K562 (cell line): ENCODE measurements at regions not wholly inside any gene's neighbourhood (a gene's known extent, or its start where the extent isn't known, plus 50 kb on each side); places are given as distances from the start of the nearest gene placed in this dataset.

Experiments
- ATAC-seq: fragments of 200-7000 bp; cut with Tn5 transposase; 3 replicates; pipeline ENCODE4 v1.9.1; 2020; ENCODE audit warnings: moderate library complexity
- BruUV-seq: library from RNA; stranded (reverse); fragments of 400-500 nt; replicated peaks from 2 replicates; lab custom pipeline; 2021; lab: Mats Ljungman, UMichigan
- CTCF ChIA-PET: fragments of 300-600 bp; formaldehyde crosslinking; extraction: SDS; loops from one replicate; lab custom pipeline; 2021; ENCODE audit warnings: low intra/inter-chr PET ratio; lab: Yijun Ruan, JAX
- POLR2A ChIA-PET: fragments of 300-600, 350-650 bp; sonication (Branson Sonifier 250); formaldehyde crosslinking; extraction: SDS; loops from one replicate; lab custom pipeline; 2021; ENCODE audit warnings: antibody characterized with exemption, inconsistent platforms; lab: Yijun Ruan, JAX
- DNase-seq, 4 experiments: peaks; one replicate each; pipeline versions ENCODE4 v3.0.0 to v3.0.0-alpha.2; 2011 to 2018; ENCODE audit warnings: low spot score in 3 of 4, mixed read lengths in 3 of 4; ENCODE audit errors: extremely low read depth in 1 of 4
- FAIRE-seq: peaks from 2 replicates; lab custom pipeline; 2011; peaks lifted over from hg19 to GRCh38; lab: Jason Lieb, UNC
- H2AFZ ChIP-seq: 2 replicates; pipeline ENCODE4 v1.6.0; 2011; ENCODE audit warnings: low read depth, low read length, control low read depth, inconsistent platforms
- H3K27ac ChIP-seq: fragments of 200-600 bp; 3 replicates; pipeline ENCODE4 v1.8.0; 2011; ENCODE audit warnings: low read depth, mild to moderate bottlenecking, control low read depth, inconsistent platforms, low read length, moderate library complexity, mixed read lengths; ENCODE audit errors: extremely low read depth
- H3K27me3 ChIP-seq, 2 experiments: fragments of 300-600 bp in 1 of 2; 2 replicates in 1 of 2; 3 replicates in 1 of 2; pipeline versions ENCODE4 v1.6.0 to v1.8.0; 2011; ENCODE audit warnings: inconsistent platforms in 2 of 2, low read length in 2 of 2, mild to moderate bottlenecking in 1 of 2, mixed read lengths in 1 of 2, moderate library complexity in 1 of 2; ENCODE audit not compliant: control insufficient read depth in 2 of 2, insufficient read depth in 2 of 2
- H3K36me3 ChIP-seq: fragments of 300-600 bp; 3 replicates; pipeline ENCODE4 v1.8.0; 2011; ENCODE audit warnings: mild to moderate bottlenecking, low read length, inconsistent platforms; ENCODE audit not compliant: control insufficient read depth, insufficient read depth
- H3K4me1 ChIP-seq, 2 experiments: fragments of 200-600 bp in 1 of 2; replicated peaks in 1 of 2; 2 replicates in 1 of 2; 3 replicates in 1 of 2; pipeline versions ENCODE4 v1.5.1 to v1.8.0; 2011; ENCODE audit warnings: inconsistent platforms in 2 of 2, low read length in 2 of 2, mild to moderate bottlenecking in 1 of 2, mixed read lengths in 1 of 2, moderate library complexity in 1 of 2; ENCODE audit not compliant: control insufficient read depth in 2 of 2, insufficient read depth in 2 of 2
- H3K4me2 ChIP-seq: 2 replicates; pipeline ENCODE4 v1.6.1; 2011; ENCODE audit warnings: low read length, control low read depth, inconsistent platforms, mixed read lengths; ENCODE audit not compliant: insufficient read depth
- H3K4me3 ChIP-seq: fragments of 200-600 bp; sonication (generic), shearing (Covaris generic); 2 replicates; pipeline ENCODE4 v1.5.1; 2016; ENCODE audit warnings: control low read depth, inconsistent platforms
- H3K79me2 ChIP-seq: fragments of 200-600 bp; 3 replicates; pipeline ENCODE4 v1.8.0; 2011; ENCODE audit warnings: low read length, inconsistent platforms; ENCODE audit not compliant: control insufficient read depth, insufficient read depth
- H3K9ac ChIP-seq, 2 experiments: 2 replicates each; pipeline versions ENCODE4 v1.6.0 to v1.6.1; 2011; ENCODE audit warnings: low read depth in 2 of 2, low read length in 2 of 2, control low read depth in 1 of 2, inconsistent platforms in 1 of 2, mild to moderate bottlenecking in 1 of 2, mixed read lengths in 1 of 2; ENCODE audit not compliant: insufficient read depth in 1 of 2
- H3K9me1 ChIP-seq: one replicate; pipeline ENCODE4 v1.6.0; 2011; ENCODE audit warnings: inconsistent platforms, mild to moderate bottlenecking, low read length, moderate library complexity; ENCODE audit not compliant: control insufficient read depth, insufficient read depth
- H3K9me3 ChIP-seq: replicated peaks from 2 replicates; pipeline ENCODE4 v1.5.1; 2011; ENCODE audit warnings: low read depth, low read length, inconsistent platforms; ENCODE audit not compliant: control insufficient read depth, insufficient read depth
- H4K20me1 ChIP-seq: replicated peaks from 2 replicates; pipeline ENCODE4 v1.6.1; 2011; ENCODE audit warnings: low read length, inconsistent platforms, mixed read lengths; ENCODE audit not compliant: control insufficient read depth, insufficient read depth
- E2F5 ChIP-seq: sonication (generic); formaldehyde crosslinking; IDR thresholded peaks from 2 replicates; pipeline ENCODE4 v1.8.0; 2022; ENCODE audit warnings: mild to moderate bottlenecking, missing genetic modification reagents
- FOXK1 ChIP-seq: sonication (generic); formaldehyde crosslinking; IDR thresholded peaks from 2 replicates; pipeline ENCODE4 v1.8.0; 2022; ENCODE audit warnings: missing genetic modification reagents, mild to moderate bottlenecking, borderline replicate concordance
- GATAD2B ChIP-seq: fragments of 450-650 bp; IDR thresholded peaks from 2 replicates; pipeline ENCODE4 v1.6.1; 2017; ENCODE audit warnings: mild to moderate bottlenecking, borderline replicate concordance
- HDAC1 ChIP-seq, 2 experiments: fragments of 450-650 bp; IDR thresholded peaks; 2 replicates each; pipeline ENCODE4 v1.6.1; 2016 to 2017; ENCODE audit warnings: inconsistent platforms in 1 of 2, mild to moderate bottlenecking in 1 of 2, moderate library complexity in 1 of 2
- KDM4B ChIP-seq, 2 experiments: fragments of 450-650 bp in 1 of 2; sonication (generic) in 1 of 2; IDR thresholded peaks; 2 replicates each; pipeline ENCODE4 v1.6.1; 2016 to 2017; ENCODE audit warnings: borderline replicate concordance in 2 of 2, antibody characterized with exemption in 1 of 2, low read depth in 1 of 2, mild to moderate bottlenecking in 1 of 2
- MCM5 ChIP-seq: fragments of 450-650 bp; IDR thresholded peaks from 2 replicates; pipeline ENCODE4 v1.6.1; 2016; ENCODE audit warnings: low read depth
- NBN ChIP-seq: fragments of 450-650 bp; IDR thresholded peaks from 2 replicates; pipeline ENCODE4 v1.6.1; 2016; ENCODE audit warnings: low read depth, mild to moderate bottlenecking
- NFE2L1 ChIP-seq: fragments of 450-650 bp; IDR thresholded peaks from 2 replicates; pipeline ENCODE4 v1.6.1; 2016; ENCODE audit warnings: missing genetic modification characterization, low read depth, mild to moderate bottlenecking, missing compliant biosample characterization, moderate library complexity, borderline replicate concordance
- PHF20 ChIP-seq: fragments of 450-650 bp; IDR thresholded peaks from 2 replicates; pipeline ENCODE4 v1.6.1; 2018; ENCODE audit not compliant: partially characterized antibody
- RUNX1 ChIP-seq: sonication (generic); IDR thresholded peaks from 2 replicates; pipeline ENCODE4 v1.6.1; 2016; ENCODE audit warnings: antibody characterized with exemption, low read depth
- WHSC1 ChIP-seq: IDR thresholded peaks from one replicate; pipeline ENCODE4 v1.6.1; 2012; ENCODE audit warnings: low read length, control low read depth, inconsistent platforms
- ZNF263 ChIP-seq: sonication (generic); formaldehyde crosslinking; IDR thresholded peaks from 2 replicates; pipeline ENCODE4 v1.8.0; 2022; ENCODE audit warnings: mild to moderate bottlenecking, missing genetic modification reagents, borderline replicate concordance
- ZNF696 ChIP-seq: fragments of 250-450 bp; sonication (Bioruptor Pico); conservative IDR thresholded peaks from 2 replicates; pipeline ENCODE4 v1.4.0; 2020; ENCODE audit warnings: mild to moderate bottlenecking, moderate library complexity
- ZNF76 ChIP-seq: fragments of 250-450 bp; sonication (Bioruptor Pico); IDR thresholded peaks from 2 replicates; pipeline ENCODE4 v1.4.0; 2020; ENCODE audit warnings: mild to moderate bottlenecking, moderate library complexity, borderline replicate concordance
- ZNF785 ChIP-seq: fragments of 250-450 bp; sonication (Bioruptor Pico); IDR thresholded peaks from 2 replicates; pipeline ENCODE4 v1.4.0; 2020; ENCODE audit warnings: mild to moderate bottlenecking
- WGBS: fragments of 100-300 bp; shearing (Covaris generic); methylation state at CpG from one replicate; pipeline ENCODE4 v1.1.6; 2016; ENCODE audit warnings: low coverage, mixed read lengths; ENCODE audit not compliant: insufficient coverage; ENCODE audit errors: missing lambda C conversion rate; 5-methylcytosine and 5-hydroxymethylcytosine counted together
- in situ Hi-C: fragments of 300-500 bp; cut with MboI; formaldehyde crosslinking; loops from 4 replicates; pipeline ENCODE4 v1.15.0; 2018; ENCODE audit warnings: inconsistent platforms, mixed read lengths
- intact Hi-C: fragments of 100-400 bp; cut with micrococcal nuclease; formaldehyde crosslinking; loops from 2 replicates; pipeline ENCODE4 v1.14.2; 2022
- TF ChIP-seq, protein P1 (sequence below): fragments of 250-450 bp; sonication (Bioruptor Pico); IDR thresholded peaks from 2 replicates; pipeline ENCODE4 v1.5.0; 2020; ENCODE audit warnings: mild to moderate bottlenecking
- TF ChIP-seq, protein P2 (sequence below): sonication (generic); formaldehyde crosslinking; IDR thresholded peaks from 2 replicates; pipeline ENCODE4 v1.8.1; 2023; ENCODE audit warnings: missing genetic modification reagents, mild to moderate bottlenecking, borderline replicate concordance

DNA sequence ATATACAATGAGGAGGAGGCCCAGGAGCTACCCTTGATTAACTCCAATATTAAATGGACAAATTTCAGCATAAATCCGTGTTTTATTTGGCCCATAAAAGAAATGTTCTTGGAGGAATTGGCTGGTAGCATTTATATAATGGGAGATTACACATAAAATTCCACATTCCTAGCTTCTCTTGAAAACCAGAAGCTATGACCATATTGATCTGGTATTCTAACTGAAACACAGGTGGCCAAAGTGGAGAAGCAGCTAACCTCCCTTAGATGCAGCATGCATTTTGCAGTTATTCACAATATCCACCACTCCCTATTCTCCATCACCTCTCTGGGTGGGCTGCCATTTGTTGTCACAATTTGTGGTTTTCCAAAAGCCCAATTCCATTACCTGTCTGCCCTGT, 148.8 kb upstream of the CACNA2D1 start:
- no peaks in the 10 kb centered on the region for H4K20me1 ChIP-seq
- no peak overlapping the region for H3K4me3 ChIP-seq
- no peaks in the 10 kb centered on the region; the same call in 1 of the 2 replicates for H3K9me3 ChIP-seq
- no peaks in the 10 kb centered on the region for H3K4me1 ChIP-seq
- H3K9me1 ChIP-seq: no peaks in the 10 kb centered on the region
- FAIRE-seq: no peak
- CTCF ChIA-PET: no interaction called here
- H3K36me3 ChIP-seq: no peaks in the 10 kb centered on the region
- DNase-seq: no peak
- no peak overlapping the region for H3K27ac ChIP-seq
- no peak overlapping the region for H2AFZ ChIP-seq
- H3K4me2 ChIP-seq: no peak overlapping the region
- no peak for ATAC-seq
- H3K79me2 ChIP-seq: no peaks in the 10 kb centered on the region
- in situ Hi-C loops (no loop called here), intact Hi-C loops (no loop called here)
- 0% methylated on average over 1 of the region's 1 CpG for WGBS
- H3K9ac ChIP-seq: no peak overlapping the region
- no peaks in the 10 kb centered on the region for H3K27me3 ChIP-seq
- no TSS peak for BruUV-seq
- POLR2A ChIA-PET: no interaction called here
- TF ChIP-seq RUNX1 (no peak), KDM4B (IDR thresholded peaks at IDR 0.05; ENCODE audit: borderline replicate concordance in 2 of 2, low read depth in 1 of 2) (no peak), ZNF785 (CRISPR knock-in tag) (no peak), FOXK1 (CRISPR knock-in tag) (no peak), GATAD2B (no peak), MCM5 (no peak), ZNF263 (CRISPR knock-in tag) (no peak), PHF20 (no peak), ZNF696 (CRISPR knock-in tag) (no peak), ZNF76 (no peak), NBN (no peak), WHSC1 (no peak), E2F5 (no peak), HDAC1 (IDR thresholded peaks at IDR 0.05) (no peak), NFE2L1 (no peak)
- TF ChIP-seq, protein P1, sequence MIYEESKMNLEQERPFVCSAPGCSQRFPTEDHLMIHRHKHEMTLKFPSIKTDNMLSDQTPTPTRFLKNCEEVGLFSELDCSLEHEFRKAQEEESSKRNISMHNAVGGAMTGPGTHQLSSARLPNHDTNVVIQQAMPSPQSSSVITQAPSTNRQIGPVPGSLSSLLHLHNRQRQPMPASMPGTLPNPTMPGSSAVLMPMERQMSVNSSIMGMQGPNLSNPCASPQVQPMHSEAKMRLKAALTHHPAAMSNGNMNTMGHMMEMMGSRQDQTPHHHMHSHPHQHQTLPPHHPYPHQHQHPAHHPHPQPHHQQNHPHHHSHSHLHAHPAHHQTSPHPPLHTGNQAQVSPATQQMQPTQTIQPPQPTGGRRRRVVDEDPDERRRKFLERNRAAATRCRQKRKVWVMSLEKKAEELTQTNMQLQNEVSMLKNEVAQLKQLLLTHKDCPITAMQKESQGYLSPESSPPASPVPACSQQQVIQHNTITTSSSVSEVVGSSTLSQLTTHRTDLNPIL (CRISPR knock-in tag): no peak
- TF ChIP-seq, protein P2, sequence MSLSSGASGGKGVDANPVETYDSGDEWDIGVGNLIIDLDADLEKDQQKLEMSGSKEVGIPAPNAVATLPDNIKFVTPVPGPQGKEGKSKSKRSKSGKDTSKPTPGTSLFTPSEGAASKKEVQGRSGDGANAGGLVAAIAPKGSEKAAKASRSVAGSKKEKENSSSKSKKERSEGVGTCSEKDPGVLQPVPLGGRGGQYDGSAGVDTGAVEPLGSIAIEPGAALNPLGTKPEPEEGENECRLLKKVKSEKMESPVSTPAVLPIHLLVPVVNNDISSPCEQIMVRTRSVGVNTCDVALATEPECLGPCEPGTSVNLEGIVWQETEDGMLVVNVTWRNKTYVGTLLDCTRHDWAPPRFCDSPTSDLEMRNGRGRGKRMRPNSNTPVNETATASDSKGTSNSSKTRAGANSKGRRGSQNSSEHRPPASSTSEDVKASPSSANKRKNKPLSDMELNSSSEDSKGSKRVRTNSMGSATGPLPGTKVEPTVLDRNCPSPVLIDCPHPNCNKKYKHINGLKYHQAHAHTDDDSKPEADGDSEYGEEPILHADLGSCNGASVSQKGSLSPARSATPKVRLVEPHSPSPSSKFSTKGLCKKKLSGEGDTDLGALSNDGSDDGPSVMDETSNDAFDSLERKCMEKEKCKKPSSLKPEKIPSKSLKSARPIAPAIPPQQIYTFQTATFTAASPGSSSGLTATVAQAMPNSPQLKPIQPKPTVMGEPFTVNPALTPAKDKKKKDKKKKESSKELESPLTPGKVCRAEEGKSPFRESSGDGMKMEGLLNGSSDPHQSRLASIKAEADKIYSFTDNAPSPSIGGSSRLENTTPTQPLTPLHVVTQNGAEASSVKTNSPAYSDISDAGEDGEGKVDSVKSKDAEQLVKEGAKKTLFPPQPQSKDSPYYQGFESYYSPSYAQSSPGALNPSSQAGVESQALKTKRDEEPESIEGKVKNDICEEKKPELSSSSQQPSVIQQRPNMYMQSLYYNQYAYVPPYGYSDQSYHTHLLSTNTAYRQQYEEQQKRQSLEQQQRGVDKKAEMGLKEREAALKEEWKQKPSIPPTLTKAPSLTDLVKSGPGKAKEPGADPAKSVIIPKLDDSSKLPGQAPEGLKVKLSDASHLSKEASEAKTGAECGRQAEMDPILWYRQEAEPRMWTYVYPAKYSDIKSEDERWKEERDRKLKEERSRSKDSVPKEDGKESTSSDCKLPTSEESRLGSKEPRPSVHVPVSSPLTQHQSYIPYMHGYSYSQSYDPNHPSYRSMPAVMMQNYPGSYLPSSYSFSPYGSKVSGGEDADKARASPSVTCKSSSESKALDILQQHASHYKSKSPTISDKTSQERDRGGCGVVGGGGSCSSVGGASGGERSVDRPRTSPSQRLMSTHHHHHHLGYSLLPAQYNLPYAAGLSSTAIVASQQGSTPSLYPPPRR (CRISPR knock-in tag): no peak
